GM13976 (cell line): ENCODE measurements at regions not wholly inside any gene's neighbourhood (a gene's known extent, or its start where the extent isn't known, plus 50 kb on each side); places are given as distances from the start of the nearest gene placed in this dataset.
"Not testable (repeated sequence)": the region's sequence is repeated elsewhere in the genome, so short reads cannot be mapped to it uniquely, and the experiment has no call there.

Experiments used
- DNase-seq: peaks from one replicate; pipeline ENCODE4 v3.0.0; 2012; ENCODE audit warnings: low spot score
- in situ Hi-C: fragments of 300-500 bp; cut with MboI; formaldehyde crosslinking; loops from one replicate; pipeline ENCODE4 v1.12.0; 2022; ENCODE audit warnings: low sequenced_read_pairs, mixed read lengths, inconsistent platforms; ENCODE audit not compliant: unreplicated experiment
- TF ChIP-seq, protein P1 (sequence below): IDR thresholded peaks from 2 replicates; pipeline ENCODE4 v1.5.1; 2012; ENCODE audit warnings: borderline replicate concordance, mild to moderate bottlenecking; ENCODE audit not compliant: insufficient read depth; ENCODE audit errors: extremely low read depth, missing control alignments, control extremely low read depth

DNA sequence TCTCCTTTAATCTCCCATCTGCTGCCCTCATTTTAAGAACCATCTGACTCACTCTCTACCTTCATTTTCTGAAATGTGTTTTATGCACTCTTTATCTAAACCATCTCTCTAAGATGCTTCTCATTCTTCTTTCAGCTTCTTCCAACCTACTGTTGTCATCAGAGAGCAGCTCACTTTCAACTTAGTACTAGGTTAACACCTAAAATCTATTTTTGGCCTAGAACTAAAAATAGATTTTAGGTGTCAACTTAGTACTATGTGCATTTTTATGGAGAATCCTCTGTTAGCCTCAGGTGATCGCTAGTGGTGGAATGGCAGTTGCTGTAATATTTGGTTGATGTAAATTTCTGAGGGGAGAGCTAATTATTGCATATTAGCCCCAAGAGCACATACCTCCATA lies 277.1 kb downstream of the KCNJ2 start:
- TF ChIP-seq, protein P1, sequence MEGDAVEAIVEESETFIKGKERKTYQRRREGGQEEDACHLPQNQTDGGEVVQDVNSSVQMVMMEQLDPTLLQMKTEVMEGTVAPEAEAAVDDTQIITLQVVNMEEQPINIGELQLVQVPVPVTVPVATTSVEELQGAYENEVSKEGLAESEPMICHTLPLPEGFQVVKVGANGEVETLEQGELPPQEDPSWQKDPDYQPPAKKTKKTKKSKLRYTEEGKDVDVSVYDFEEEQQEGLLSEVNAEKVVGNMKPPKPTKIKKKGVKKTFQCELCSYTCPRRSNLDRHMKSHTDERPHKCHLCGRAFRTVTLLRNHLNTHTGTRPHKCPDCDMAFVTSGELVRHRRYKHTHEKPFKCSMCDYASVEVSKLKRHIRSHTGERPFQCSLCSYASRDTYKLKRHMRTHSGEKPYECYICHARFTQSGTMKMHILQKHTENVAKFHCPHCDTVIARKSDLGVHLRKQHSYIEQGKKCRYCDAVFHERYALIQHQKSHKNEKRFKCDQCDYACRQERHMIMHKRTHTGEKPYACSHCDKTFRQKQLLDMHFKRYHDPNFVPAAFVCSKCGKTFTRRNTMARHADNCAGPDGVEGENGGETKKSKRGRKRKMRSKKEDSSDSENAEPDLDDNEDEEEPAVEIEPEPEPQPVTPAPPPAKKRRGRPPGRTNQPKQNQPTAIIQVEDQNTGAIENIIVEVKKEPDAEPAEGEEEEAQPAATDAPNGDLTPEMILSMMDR, result no peak
- in situ Hi-C loops, result no loop called here
- DNase-seq, result no peak

GRCh38 chr17:70447588-70447987 lies 278.3 kb downstream of the KCNJ2 start:
- in situ Hi-C loops, result no loop called here
- TF ChIP-seq, protein P1, result no peak
- DNase-seq, result no peak

DNA sequence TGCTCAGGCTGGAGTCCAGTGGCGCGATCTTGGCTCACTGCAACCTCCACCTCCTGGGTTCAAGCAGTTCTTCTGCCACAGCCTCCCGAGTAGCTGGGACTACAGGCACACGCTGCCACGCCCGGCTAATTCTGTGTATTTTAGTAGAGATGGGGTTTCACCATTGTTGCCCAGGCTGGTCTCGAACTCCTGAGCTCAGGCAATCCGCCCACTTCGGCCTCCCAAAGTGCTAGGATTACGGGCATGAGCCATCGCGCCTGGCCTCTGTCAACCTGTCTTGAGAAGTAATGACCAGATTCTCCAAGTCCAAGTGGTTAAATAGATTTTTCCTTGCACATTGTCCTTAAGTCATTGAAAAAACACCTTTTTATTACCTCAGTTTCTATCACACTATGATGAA lies 283.7 kb downstream of the KCNJ2 start:
- DNase-seq, in situ Hi-C loops: not testable (repeated sequence)

GRCh38 chr17:70454377-70454776 lies 285.0 kb downstream of the KCNJ2 start:
- DNase-seq, result no peak
- TF ChIP-seq, protein P1, result no peak
- in situ Hi-C loops, result no loop called here

DNA sequence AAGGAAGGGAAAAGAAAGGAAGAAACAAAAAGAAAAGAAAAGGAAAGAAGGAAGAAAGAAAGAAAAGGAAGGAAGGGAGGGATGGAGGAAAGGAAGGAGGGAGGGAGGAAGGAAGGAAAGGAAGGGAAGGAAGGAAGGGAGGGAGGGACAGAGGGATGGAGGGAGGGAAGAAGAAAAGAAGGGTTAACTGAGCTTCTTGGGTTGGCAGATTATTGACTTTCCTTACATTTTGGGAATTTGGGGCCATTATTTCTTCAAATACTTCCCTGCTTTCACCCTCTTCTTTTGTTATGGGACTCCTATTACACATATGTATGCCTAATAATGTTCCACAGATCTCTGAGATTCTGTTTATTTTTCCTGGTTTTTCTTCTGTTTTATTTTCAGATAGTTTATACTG lies 285.6 kb downstream of the KCNJ2 start:
- in situ Hi-C loops, result no loop called here
- TF ChIP-seq, protein P1, result no peak
- no peak for DNase-seq

GRCh38 chr17:70464995-70465394 lies 295.7 kb downstream of the KCNJ2 start:
- in situ Hi-C loops, result no loop called here
- TF ChIP-seq, protein P1, result no peak
- DNase-seq, result no peak

- in situ Hi-C loops, result no loop called here
- no peak for DNase-seq
- TF ChIP-seq, protein P1, result no peak
Measured at GRCh38 chr17:70468661-70469060, 299.3 kb downstream of the KCNJ2 start.
